NB4 (cell line): ENCODE measurements at regions not wholly inside any gene's neighbourhood (a gene's known extent, or its start where the extent isn't known, plus 50 kb on each side); places are given as distances from the start of the nearest gene placed in this dataset.

Experiments
- MYC ChIP-seq: IDR thresholded peaks from 2 replicates; pipeline ENCODE4 v1.6.1; 2011; ENCODE audit warnings: low read depth, low read length
- POLR2A ChIP-seq: IDR thresholded peaks from 2 replicates; pipeline ENCODE4 v1.6.1; 2011; ENCODE audit warnings: mild to moderate bottlenecking; ENCODE audit not compliant: insufficient read length; ENCODE audit errors: extremely low read depth
- TF ChIP-seq, protein P1 (sequence below): IDR thresholded peaks from one replicate; pipeline ENCODE4 v1.5.1; 2012; ENCODE audit warnings: low read depth, low read length

- TF ChIP-seq, protein P1, sequence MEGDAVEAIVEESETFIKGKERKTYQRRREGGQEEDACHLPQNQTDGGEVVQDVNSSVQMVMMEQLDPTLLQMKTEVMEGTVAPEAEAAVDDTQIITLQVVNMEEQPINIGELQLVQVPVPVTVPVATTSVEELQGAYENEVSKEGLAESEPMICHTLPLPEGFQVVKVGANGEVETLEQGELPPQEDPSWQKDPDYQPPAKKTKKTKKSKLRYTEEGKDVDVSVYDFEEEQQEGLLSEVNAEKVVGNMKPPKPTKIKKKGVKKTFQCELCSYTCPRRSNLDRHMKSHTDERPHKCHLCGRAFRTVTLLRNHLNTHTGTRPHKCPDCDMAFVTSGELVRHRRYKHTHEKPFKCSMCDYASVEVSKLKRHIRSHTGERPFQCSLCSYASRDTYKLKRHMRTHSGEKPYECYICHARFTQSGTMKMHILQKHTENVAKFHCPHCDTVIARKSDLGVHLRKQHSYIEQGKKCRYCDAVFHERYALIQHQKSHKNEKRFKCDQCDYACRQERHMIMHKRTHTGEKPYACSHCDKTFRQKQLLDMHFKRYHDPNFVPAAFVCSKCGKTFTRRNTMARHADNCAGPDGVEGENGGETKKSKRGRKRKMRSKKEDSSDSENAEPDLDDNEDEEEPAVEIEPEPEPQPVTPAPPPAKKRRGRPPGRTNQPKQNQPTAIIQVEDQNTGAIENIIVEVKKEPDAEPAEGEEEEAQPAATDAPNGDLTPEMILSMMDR = no peak
- TF ChIP-seq MYC (no peak), POLR2A (no peak)
Measured at GRCh38 chr18:60018618-60019462, 119.0 kb downstream of the PMAIP1 start.
